ENCODE measurements at regions not wholly inside any gene's neighbourhood (a gene's known extent, or its start where the extent isn't known, plus 50 kb on each side); places are given as distances from the start of the nearest gene placed in this dataset.
A peak's percentile ranks its signal among the peaks of the same experiment; 100 is the strongest.

DNA sequence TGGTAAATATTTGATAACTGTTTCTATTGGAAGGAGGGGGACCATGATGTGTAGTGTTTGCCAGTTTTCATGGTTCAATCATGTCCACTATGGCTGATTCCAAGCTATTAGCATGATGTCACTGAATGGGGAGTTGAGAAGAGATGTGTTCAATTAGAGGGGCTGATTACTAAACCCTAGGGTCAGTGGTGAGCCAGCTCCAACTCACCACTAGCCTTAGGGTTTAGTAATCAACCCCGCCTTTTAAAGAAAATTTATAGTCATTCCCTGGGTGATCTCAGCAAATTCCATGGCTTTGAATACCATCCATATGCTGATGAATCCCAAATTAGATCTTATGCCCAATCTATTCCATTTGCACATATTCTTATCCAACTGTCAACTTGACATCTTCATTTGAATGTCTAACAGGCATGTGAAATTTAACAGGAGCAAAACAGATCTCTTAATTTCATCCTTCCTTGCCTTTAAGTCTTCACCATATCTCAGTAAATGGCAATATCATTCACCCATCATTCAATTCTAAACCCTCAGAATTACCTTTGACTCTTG, 98.8 kb downstream of the GCNT1 start:
- no peak for DNase-seq (ENCODE audit: low spot score)

DNA sequence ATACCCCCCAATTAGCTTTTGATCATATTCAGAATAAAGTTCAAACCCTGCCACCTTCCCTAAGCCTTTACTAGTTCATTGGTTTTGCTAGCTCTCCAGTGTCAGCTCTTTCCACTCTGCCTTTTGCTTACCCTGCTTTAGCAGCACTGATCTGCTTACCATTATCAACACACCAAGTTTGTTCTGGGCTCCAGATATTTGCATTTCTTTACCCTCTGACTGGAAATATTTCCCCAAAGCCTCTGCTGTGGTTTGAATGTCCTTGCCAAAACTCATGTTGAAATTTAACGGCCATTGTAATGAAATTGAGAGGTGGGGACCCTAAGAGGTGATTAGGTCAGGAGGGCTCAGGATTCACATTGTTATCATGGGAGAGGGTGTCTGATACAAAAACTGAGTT, 99.5 kb downstream of the GCNT1 start:
- DNase-seq (ENCODE audit: low spot score), result no peak

- DNase-seq (ENCODE audit: low spot score), result peak; percentile 22
Observed at GRCh38 chr9:76559286-76559685, 100.3 kb downstream of the GCNT1 start.

DNA sequence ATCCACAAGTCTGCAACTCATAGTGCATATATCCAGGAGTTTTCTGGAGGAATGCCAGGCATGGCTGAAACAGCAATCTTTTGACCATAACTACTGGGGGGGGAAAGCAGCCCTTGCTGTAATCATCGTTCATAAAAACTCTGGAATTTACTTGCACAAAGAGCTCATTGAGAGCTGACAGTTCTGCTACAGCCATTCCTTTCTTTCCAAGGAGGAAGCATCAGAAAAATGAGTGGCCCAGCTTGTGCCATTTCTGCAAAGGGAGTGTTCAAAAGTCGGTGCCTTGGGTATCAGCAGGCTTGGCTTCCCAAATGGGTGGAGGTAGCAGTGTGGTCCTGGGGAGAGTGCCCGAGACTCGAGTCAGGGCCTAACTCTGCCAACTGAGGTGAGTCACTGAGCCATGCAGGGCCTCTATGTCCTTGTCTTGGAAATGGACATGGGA, 101.5 kb downstream of the GCNT1 start:
- DNase-seq (ENCODE audit: low spot score), result no peak

GRCh38 chr9:76561050-76561713, 102.2 kb downstream of the GCNT1 start:
- DNase-seq (ENCODE audit: low spot score), result no peak
